ENCODE measurements at regions not wholly inside any gene's neighbourhood (a gene's known extent, or its start where the extent isn't known, plus 50 kb on each side); places are given as distances from the start of the nearest gene placed in this dataset.

DNA sequence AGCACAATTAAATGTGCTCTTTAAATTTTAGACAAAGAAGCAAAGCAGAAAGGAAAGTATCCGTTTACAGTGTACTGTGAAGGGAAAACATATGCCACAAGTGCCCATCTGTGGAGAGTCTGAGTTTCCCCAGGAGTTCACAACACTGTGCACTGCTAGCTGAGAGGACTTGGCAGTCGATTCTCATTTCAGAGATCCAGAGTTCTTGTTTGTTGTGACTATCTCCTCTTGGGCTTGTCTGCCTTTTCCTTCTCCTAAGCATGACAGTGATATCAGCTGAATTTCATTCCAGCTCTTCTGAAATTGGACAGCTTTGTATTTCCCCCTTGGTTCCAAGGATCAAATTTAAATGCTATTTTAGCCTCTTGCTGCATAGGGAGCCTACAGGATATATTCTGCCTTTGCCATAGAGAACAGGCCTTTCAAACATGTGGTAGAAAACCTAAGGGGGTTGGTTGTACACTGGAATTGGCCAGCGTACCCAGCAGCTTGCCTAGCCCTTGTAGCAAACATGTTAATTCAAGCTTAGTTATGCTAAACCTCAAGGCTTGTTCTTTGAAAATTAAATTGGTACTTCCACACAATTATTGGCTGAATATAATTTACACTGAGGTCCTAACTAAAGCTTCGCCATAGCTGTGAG lies 259.2 kb upstream of the NOVA1 start:
- DNase-seq = no peak

DNA sequence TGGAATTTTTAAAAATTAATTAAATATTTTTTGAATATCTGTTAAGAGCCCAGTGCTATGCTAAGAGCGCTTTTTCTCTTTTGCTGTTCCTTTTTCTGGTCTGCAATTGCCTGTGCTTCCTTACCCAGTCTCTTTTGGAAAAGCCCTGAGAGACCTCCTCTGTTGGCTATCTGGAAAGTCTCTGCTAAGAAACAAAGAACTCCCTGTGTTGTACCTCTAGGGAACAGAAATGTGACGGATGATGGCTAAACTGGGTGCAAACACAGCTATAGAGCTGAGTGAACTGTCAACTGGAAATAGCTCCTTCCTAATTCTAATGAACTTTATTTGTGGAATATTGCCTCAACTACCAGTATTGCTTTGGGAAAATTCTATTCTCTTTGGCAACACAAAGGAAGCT lies 261.6 kb upstream of the NOVA1 start:
- no peak for DNase-seq

DNA sequence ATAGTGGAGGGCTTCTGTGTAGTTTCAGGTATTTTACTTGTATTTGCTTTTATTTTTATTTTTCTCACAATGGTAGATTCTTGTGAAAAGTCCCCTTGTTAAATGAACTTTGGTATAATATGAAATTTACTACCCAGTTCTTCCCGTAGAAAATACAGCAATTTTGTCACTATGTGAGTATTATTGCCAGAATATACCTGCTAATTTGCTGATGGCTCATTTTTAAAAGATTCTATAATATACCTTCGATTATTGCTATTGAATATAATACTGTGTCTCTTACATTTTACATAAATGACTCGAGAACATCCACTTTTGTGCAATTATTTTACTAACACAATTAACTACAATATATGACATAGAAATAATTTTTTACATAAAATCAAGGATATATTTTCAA lies 262.3 kb upstream of the NOVA1 start:
- no peak for DNase-seq

DNA sequence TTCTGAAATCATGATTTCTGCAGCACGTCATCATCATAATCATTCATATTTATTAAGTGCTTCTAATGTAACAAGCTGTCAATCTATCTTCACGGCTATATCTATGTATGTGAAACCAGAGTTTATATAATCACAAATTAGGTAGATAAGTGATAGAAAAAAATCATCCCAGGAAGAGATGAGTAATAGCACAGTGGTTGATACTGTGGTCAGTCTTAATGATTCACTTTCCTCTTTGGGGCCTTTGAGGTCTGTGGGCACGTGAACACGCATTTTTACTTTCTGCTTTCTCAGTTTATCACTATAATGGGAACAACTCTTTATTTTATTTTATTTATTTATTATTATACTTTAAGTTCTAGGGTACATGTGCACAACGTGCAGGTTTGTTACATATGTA lies 265.9 kb upstream of the NOVA1 start:
- DNase-seq = no peak

DNA sequence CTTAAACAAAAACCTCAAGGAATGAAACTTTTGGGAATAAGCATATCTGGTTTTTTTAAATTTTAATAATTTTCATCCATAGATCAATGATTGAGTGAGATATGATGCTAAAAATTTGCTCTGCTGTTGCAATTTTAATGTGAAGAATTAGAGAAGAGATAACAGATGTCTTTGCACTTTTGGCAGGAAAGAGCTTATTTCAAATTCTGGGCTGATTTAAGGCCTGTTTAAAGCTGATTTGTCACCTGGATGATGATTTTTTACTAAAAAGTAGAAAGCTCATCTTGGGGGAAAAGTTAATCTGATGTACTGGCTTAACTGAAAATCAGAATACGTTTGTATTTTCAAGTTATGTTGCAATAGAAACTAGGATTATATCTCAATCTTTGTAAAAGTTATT lies 268.9 kb upstream of the NOVA1 start:
- no peak for DNase-seq

DNA sequence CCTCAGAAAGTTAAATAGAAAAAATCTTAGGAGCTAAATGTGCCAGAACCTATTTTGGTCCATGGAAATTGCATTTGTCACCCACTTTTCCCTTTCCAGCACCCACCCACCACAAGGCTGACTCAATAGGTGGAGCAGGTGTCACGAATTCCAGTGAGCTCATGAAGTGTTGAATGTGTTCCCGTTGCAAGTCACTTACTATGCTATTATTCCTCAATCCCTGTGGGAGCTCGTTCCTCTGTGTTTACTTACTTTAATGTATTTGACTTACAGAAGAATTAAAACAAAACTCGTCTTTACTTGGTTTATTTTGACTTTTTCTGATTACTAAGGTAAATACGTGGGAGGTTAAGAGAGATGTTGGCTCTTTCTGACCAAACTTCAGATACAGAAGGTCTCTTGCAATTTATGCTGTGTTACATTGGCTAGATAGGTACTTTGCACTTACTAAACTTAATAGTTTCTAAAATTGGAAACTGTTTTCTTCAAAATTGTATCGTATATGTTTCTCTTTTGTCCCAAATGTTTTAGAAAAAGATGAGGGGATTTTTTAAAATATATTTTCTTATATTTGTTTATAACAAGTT lies 269.4 kb upstream of the NOVA1 start:
- DNase-seq = no peak

DNA sequence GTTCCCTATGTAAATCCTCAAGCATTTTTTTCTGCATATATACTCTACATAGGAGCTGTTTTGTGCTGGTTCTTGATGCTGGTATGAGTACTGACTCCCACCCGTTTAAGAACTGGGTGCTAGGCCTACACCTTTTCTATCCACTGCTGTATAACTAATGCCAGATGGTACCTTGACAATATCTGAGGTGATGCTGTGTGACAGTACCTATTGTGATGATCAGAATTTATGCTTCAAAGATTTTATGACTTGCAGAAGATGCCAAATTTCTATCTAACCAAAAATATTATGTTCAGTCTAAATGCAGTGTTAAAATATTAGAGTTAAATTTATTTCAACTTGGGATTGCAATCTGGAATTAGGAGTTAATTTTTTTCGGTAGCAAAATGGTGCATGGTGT lies 272.3 kb upstream of the NOVA1 start:
- DNase-seq = no peak

DNA sequence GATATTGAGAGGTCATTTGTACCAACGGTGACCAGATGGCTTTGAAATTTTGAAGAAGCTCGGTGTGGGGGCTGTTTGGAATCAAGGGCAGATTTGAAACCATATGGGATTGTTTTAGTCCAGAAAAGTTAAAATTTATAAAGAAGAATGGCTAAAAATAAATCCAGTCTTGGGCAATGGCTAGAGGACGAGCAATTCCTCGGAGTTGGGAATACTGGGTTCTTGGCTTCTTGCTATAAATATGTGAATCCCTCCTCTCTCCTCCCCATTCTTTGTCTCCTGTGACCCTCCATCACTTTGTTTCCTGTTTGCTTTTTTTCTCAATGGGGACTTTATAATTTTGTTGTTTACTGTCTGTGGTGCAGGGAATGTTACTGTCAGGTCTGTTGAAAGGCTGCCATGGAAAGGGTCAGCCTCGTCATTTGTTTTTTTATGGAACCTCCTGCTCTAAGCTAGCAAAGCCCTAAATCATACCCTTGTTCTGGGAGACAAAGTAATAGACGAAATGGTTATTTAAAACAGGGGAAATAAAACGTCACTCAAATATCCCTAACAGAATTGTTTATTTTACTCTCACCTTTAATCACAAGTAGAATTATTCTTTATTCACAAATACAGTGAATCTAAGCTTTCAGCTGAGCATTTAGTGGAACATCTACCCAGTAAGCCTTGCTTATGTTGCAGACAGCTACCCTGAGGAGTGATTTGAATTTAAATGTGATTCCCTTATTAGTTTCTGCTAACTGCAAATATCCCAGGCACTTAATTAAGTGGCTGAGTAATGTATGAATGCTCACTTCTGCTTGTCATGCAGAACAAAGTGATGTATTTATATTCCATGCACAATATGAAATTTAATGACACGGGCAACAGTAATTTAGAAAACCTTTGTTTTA lies 273.1 kb upstream of the NOVA1 start:
- no peak for DNase-seq

DNA sequence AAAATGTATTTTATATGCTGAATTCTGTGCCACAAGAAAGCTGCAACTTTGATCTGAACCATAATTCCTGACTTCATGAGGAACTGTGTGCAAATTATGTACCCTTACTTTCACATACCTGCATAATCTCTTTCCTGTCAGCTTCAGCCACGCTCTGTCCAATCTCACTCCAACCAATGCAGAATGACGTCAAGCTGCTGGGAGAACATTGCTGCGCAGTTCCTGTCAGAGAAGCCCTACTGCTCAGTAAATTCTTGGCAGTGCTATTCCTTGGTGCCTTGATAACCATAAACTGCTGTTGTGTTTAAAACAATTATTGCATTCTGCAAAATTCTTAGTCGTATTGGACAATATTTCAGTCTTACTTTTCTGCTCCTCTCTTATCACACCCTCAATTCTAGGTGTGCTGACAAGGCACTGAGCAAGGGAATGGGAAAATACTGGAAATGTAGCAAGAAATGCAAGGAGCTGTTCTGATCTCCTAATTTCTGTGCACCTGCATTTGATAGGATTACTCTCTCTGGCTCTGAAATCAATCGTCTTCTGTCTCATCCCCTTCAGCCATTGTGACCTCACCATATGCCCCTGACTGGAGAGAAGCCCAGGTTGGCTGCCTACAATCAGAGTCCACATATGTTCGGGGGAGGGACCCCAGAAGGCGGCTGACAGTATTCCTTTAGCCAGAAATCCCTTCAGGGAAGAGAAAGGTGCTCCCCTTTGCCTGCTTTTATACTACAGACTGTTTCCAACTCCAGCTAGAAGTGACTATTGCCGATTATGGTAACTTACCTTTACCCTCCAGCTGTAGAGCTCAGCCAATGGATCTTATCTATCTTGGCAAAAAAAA lies 274.9 kb upstream of the NOVA1 start:
- no peak for DNase-seq

DNA sequence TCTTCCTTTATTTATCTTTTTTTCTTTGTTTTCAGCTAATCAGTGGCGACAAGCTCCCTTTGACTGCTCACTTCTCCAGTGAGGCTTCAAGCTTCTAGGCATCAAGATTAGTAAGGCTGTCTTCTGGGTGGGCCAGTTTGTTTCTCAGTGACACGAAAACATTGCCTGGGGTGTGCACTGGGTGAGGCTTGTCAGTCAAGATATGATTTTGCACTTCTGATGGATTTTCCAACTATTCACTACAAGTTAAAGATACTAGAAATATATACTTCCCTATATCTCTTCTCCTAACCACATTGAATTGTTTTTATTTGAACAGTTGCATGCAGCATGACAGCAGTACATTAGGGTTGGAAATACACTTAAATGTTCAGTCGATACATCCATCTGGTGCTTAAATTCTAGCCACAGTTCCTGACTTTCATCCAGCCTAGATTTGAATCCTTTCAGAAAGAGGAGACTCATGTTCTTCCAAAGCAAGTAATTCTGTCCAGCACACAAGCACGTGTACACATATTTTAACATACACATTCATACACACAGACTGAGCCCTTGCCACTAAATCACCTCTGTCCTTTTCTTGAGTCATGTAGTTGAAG lies 275.6 kb upstream of the NOVA1 start:
- no peak for DNase-seq

DNA sequence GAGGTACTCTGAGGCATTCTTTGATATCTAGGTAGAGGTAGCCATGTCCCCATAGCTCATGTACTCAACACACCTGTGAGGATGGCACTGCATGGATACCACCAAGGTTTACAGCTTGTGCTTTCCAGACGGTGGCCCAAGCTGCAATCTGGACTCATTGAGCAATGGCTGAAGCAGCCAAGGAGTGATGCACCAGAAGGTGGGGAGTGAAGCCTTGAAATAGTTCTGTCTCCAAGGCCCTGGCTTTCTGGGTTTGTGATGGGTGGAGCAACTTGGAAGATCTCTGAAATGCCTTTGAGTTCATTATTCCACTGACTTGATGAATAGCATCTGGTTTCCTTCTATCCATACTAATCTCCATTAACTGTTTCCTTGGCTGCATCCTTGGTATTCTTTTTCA lies 290.0 kb upstream of the NOVA1 start:
- DNase-seq = no peak

DNA sequence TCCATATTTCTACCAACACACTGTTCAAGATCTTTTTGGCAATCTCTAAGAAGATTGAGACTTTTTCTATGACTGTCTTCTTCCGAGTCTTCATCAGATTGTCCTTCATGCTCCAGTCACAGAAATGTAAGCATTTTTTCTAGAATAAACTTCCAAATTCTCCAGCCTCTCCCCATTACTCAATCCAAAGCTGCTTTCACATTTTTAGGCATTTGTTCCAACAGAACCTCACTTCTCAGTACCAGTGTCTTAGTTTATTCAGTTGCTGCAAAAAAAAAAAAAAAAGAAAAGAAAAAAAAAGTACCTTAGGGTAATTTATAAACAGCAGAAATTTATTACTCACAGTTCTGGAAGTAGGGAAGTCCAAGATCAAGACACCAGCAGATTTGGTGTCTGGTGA lies 290.8 kb upstream of the NOVA1 start:
- no peak for DNase-seq

DNA sequence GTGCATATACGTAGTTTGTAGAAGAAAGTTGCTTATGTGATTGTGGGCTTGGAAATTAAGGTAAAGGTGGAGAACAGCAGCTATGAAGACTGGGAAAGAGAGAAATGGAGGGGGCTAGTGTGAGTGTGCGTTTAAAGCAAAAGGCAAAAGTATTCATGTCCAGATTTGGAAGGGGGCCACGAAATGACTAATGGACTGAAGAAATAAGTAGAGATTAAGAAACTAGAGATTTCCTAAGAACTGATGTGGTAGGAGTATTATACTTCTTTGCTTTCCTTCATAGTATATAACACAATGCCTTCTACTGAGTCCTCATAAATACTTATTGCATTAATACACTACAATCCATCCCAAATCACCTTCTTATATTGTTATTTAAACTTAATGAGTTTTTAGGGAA lies 298.6 kb upstream of the NOVA1 start:
- no peak for DNase-seq

DNA sequence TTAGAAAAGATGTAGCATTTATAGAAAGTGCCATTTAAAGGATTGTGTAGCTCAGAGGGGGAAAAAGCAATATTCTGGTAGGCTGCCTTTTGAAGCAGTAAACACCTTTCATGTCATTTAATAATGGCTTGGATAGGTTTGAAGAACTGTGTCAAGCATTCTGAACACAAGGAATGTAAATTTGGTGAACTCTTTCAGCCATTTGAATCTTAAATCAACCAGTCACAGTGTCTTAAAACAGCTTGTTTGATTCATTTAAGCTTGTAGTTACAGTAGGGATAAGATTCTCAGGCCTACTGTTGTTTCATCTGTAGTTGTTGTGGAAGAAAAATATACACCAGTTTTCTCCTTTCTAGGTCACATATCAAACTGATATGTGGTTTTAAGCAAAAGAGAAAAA lies 299.4 kb upstream of the NOVA1 start:
- no peak for DNase-seq

DNA sequence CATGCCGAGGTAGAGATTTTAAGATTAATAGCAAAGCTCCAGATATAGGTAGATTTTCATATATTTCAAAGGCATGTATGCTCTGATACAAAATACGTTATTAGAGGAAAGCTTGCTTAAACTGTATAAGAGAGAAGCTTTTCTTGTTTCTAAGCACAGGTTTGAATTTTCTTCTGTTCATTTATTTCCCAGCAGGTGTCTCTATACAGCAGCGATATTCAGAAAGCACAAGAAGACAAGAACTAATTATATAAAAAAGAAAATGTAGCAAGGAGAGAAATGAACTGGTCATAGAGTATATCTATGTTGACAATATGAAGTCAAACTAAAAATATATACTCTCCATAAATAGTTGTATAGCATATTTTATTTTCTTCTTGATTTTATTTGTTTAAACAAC lies 307.4 kb upstream of the NOVA1 start:
- DNase-seq = no peak

DNA sequence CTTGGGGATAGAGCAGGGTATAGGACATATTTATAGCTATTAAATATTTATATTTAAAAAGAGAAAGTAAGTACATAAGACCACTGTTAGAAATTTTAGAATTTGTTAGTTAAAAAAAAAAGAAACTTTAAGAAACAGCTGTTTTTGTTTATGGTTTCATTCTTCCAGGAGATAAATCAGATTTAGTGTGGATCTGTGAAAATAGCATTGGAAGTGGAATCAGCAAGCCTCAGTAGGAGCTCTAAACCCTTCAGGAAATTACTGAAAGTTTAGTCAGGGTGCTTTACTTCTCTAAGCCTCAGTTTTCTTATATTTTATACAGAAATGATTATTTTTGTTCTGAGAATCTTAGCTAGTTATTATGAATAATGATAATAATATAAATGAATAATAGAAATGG lies 316.0 kb upstream of the NOVA1 start:
- DNase-seq = no peak

DNA sequence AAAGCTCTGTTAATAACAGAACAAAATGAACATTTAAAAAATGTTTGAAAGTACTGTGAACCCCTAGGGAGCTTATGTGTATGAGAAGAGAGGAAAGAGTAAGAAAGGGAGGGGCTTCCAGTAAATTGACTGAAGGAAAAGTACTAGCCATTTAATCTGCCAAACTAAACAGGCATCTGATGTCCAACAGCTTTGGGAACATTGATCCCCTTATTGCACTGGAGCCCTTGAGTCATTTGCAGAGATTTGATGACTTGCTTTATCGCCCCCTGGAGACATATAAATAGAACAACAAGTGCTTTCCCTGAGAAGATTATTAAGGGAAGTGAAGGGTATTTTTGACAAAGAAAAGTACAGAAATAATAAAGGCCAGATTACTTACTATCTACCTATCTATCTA lies 319.3 kb upstream of the NOVA1 start:
- no peak for DNase-seq

DNA sequence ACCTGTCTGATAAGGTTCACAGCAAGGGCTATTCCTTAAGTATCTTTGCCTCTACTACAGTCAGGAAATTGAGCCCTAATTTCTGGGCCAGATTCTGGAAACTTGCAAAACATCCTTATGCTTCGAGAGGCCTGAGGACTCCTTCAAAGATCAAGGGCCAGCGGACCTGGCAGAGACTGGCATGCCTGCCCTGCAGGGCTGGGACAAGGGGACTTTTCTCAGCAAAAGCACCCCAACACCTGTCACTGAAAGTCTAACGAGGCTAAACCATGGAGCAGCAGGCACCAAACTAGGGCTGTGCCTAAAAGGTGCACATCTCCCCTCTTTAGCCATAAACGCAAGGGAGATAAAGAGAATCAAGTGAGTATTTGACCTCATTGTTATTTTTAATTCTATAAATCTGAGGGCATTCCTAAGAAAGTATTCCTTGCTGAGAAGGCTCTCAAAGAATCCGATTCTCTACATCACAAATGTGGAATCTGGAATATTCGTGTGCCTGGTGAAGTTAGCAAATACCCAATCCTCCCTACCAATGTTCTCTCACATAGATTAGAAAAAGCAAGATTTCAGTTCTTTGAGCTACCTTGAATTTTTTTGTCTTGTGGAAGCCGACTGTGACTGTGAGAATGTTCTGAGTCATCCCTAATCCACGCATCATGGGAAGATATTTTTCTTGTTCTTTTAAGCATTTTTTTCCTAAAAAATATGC lies 328.2 kb upstream of the NOVA1 start:
- no peak for DNase-seq

DNA sequence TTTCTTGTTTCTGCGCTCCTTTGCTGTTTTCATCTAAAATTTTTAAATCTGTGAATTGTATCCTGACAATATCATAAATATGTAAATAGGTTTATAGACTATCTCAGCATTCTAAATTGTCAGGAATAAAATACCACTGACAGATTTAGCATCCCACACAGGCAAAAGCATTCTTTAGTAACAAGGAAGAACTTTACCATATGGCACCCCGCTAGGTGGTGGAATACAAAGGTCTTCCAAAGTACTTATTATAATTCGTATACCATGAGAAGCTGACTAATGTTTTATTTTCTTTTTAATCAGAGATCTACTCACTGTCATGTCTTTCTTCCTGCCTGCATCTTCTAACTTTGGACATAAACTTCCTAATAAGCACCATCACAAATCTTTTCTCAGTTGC lies 328.8 kb upstream of the NOVA1 start:
- no peak for DNase-seq

DNA sequence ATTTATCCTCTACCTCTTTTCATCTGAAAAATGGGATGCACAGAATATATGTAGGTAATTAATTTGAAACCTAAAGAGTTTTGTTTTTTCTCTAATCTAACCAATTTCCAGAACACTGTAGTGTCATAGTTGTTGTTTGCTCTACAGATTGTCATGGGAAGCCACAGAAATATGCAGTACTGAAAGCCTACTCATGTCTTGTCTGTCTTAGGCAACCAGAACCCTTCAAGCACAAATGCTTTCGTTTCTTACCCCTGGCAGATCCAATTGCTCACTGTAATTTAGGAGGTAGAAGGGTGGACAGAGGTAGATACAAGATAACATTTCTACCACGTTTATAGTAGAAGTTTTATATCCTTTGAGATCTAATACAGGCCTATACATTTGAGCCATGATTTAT lies 330.2 kb upstream of the NOVA1 start:
- DNase-seq = no peak

DNA sequence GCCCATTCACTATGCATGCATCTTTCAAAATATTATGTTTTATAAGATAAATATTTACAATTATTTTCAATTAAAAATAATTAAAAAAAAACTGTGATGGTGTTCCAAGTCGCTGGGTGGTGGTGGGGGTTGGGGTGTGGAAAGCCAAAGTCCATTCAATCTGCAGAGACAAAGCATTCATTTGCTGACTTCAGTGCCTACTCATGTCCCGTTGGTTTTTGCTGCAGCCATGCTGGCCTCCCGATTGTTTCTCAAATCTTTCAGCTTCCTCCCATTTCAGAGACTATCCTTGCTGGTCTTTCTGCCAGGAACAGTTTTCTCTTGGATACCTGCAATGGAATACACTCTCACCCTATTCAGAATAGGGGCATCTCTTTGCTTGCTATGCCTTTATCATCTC lies 331.5 kb upstream of the NOVA1 start:
- DNase-seq = no peak

DNA sequence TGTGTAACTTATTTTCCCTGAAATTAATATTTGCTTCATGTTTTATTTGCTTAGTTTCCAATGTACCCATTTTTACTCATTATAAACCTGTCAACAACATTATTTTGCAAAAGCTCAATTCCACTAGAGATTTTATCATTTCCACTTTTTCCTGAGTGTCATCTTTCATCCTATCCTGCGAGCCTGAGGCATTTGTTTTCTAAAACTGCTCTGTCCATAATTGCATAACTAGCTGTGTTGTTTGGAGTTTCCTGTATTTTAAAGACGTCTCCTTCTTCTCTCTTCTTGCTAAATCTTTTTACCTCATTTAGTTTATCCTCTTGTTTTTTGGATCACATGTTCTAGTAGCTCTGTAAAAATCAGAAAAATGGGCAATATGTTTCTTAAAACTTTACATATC lies 332.7 kb upstream of the NOVA1 start:
- no peak for DNase-seq
